ENCODE measurements at regions not wholly inside any gene's neighbourhood (a gene's known extent, or its start where the extent isn't known, plus 50 kb on each side); places are given as distances from the start of the nearest gene placed in this dataset.

DNA sequence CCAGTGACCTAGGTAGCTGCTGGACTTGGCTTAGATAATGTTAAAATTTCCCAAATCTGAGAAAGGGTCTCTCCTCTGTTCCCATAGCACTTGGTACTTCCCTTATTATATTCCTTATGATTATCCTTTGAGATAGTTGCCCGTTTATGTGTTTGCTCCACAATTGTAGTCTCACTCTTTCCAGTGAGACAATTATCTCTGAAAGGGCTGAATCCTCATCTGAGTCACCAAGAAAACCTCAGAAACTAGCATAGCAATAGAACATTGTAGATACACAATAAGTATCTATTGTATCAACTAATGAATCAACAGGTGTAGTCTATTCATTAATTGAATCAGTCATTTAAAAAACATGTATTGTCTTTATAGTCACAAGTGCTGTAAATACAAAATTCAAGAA lies 119.1 kb upstream of the FAR2 start:
- no peaks in the 10 kb centered on the region for H3K36me3 ChIP-seq (ENCODE audit: control insufficient read depth in 2 of 2, insufficient read depth in 1 of 2, low read length in 2 of 2)
- no peak overlapping the region for H3K27ac ChIP-seq (ENCODE audit: extremely low read depth, low read depth, low read length)
- ChIA-PET CTCF (no interaction called here), POLR2A (no interaction called here)
- no peak for TF ChIP-seq ZNF146 (tag by site-specific recombination; IDR thresholded peaks at IDR 0.05)
- peak; percentile 58 for TF ChIP-seq SCRT2 (tag by site-specific recombination; IDR thresholded peaks at IDR 0.05)
- TF ChIP-seq, protein P1, sequence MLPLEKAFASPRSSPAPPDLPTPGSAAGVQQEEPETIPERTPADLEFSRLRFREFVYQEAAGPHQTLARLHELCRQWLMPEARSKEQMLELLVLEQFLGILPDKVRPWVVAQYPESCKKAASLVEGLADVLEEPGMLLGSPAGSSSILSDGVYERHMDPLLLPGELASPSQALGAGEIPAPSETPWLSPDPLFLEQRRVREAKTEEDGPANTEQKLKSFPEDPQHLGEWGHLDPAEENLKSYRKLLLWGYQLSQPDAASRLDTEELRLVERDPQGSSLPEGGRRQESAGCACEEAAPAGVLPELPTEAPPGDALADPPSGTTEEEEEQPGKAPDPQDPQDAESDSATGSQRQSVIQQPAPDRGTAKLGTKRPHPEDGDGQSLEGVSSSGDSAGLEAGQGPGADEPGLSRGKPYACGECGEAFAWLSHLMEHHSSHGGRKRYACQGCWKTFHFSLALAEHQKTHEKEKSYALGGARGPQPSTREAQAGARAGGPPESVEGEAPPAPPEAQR (tag by site-specific recombination; IDR thresholded peaks at IDR 0.05): no peak
- no peak for TF ChIP-seq ZNF133 (tag by site-specific recombination; IDR thresholded peaks at IDR 0.05)
- no peak for TF ChIP-seq ZNF416 (tag by site-specific recombination; IDR thresholded peaks at IDR 0.05)
- TF ChIP-seq, protein P2, sequence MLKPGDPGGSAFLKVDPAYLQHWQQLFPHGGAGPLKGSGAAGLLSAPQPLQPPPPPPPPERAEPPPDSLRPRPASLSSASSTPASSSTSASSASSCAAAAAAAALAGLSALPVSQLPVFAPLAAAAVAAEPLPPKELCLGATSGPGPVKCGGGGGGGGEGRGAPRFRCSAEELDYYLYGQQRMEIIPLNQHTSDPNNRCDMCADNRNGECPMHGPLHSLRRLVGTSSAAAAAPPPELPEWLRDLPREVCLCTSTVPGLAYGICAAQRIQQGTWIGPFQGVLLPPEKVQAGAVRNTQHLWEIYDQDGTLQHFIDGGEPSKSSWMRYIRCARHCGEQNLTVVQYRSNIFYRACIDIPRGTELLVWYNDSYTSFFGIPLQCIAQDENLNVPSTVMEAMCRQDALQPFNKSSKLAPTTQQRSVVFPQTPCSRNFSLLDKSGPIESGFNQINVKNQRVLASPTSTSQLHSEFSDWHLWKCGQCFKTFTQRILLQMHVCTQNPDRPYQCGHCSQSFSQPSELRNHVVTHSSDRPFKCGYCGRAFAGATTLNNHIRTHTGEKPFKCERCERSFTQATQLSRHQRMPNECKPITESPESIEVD (tag by site-specific recombination; IDR thresholded peaks at IDR 0.05): no peak
- no peaks in the 10 kb centered on the region for H3K4me1 ChIP-seq (ENCODE audit: control insufficient read depth, insufficient read depth, low read length)
- no peaks in the 10 kb centered on the region for H3K9me3 ChIP-seq (ENCODE audit: control insufficient read depth, insufficient read depth, low read depth, low read length)
- H3K4me3 ChIP-seq (ENCODE audit: low read depth, low read length): no peak overlapping the region

GRCh38 chr12:29032446-29032845 lies 116.6 kb upstream of the FAR2 start:
- Histone ChIP-seq H3K27ac (ENCODE audit: extremely low read depth, low read depth, low read length) (no peak overlapping the region), H3K4me1 (ENCODE audit: control insufficient read depth, insufficient read depth, low read length) (no peaks in the 10 kb centered on the region), H3K4me3 (ENCODE audit: low read depth, low read length) (no peak overlapping the region), H3K36me3 (ENCODE audit: control insufficient read depth in 2 of 2, insufficient read depth in 1 of 2, low read length in 2 of 2) (no peaks in the 10 kb centered on the region), H3K9me3 (ENCODE audit: control insufficient read depth, insufficient read depth, low read depth, low read length) (no peaks in the 10 kb centered on the region)
- ChIA-PET POLR2A (interaction anchor here (0.6 kb wide), 1 partner anchor 19 kb away, joined by 4 read pairs; no protein-coding TSS in a partner anchor), CTCF (no interaction called here)
- no peak for TF ChIP-seq ZNF140 (tag by site-specific recombination; IDR thresholded peaks at IDR 0.05)
- TF ChIP-seq, protein P3, sequence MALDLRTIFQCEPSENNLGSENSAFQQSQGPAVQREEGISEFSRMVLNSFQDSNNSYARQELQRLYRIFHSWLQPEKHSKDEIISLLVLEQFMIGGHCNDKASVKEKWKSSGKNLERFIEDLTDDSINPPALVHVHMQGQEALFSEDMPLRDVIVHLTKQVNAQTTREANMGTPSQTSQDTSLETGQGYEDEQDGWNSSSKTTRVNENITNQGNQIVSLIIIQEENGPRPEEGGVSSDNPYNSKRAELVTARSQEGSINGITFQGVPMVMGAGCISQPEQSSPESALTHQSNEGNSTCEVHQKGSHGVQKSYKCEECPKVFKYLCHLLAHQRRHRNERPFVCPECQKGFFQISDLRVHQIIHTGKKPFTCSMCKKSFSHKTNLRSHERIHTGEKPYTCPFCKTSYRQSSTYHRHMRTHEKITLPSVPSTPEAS (tag by site-specific recombination; IDR thresholded peaks at IDR 0.05): no peak
- no peak for TF ChIP-seq ZNF610 (tag by site-specific recombination; IDR thresholded peaks at IDR 0.05; ENCODE audit: borderline replicate concordance)
- TF ChIP-seq EGR2 (tag by site-specific recombination; IDR thresholded peaks at IDR 0.05; ENCODE audit: low read depth): no peak
- TF ChIP-seq ZNF202 (tag by site-specific recombination; IDR thresholded peaks at IDR 0.05; ENCODE audit: borderline replicate concordance): no peak
- no peak for TF ChIP-seq BCL11A (tag by site-specific recombination; IDR thresholded peaks at IDR 0.05; ENCODE audit: low read depth)

- no peak overlapping the region for H3K27ac ChIP-seq (ENCODE audit: extremely low read depth, low read depth, low read length)
- no peaks in the 10 kb centered on the region for H3K4me1 ChIP-seq (ENCODE audit: control insufficient read depth, insufficient read depth, low read length)
- no peak overlapping the region for H3K4me3 ChIP-seq (ENCODE audit: low read depth, low read length)
- no peaks in the 10 kb centered on the region for H3K36me3 ChIP-seq (ENCODE audit: control insufficient read depth in 2 of 2, insufficient read depth in 1 of 2, low read length in 2 of 2)
- TF ChIP-seq, protein P4, sequence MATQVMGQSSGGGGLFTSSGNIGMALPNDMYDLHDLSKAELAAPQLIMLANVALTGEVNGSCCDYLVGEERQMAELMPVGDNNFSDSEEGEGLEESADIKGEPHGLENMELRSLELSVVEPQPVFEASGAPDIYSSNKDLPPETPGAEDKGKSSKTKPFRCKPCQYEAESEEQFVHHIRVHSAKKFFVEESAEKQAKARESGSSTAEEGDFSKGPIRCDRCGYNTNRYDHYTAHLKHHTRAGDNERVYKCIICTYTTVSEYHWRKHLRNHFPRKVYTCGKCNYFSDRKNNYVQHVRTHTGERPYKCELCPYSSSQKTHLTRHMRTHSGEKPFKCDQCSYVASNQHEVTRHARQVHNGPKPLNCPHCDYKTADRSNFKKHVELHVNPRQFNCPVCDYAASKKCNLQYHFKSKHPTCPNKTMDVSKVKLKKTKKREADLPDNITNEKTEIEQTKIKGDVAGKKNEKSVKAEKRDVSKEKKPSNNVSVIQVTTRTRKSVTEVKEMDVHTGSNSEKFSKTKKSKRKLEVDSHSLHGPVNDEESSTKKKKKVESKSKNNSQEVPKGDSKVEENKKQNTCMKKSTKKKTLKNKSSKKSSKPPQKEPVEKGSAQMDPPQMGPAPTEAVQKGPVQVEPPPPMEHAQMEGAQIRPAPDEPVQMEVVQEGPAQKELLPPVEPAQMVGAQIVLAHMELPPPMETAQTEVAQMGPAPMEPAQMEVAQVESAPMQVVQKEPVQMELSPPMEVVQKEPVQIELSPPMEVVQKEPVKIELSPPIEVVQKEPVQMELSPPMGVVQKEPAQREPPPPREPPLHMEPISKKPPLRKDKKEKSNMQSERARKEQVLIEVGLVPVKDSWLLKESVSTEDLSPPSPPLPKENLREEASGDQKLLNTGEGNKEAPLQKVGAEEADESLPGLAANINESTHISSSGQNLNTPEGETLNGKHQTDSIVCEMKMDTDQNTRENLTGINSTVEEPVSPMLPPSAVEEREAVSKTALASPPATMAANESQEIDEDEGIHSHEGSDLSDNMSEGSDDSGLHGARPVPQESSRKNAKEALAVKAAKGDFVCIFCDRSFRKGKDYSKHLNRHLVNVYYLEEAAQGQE (tag by site-specific recombination; IDR thresholded peaks at IDR 0.05): no peak
- TF ChIP-seq OSR2 (tag by site-specific recombination; IDR thresholded peaks at IDR 0.05) (no peak), ZNF239 (tag by site-specific recombination; IDR thresholded peaks at IDR 0.05) (no peak), ZFP3 (tag by site-specific recombination; IDR thresholded peaks at IDR 0.05; ENCODE audit: low read depth) (no peak), ZNF404 (tag by site-specific recombination; IDR thresholded peaks at IDR 0.05) (no peak), ZNF121 (tag by site-specific recombination; IDR thresholded peaks at IDR 0.05) (no peak), ZFP37 (tag by site-specific recombination; IDR thresholded peaks at IDR 0.05) (no peak)
- CTCF ChIA-PET: no interaction called here
- POLR2A ChIA-PET: no interaction called here
- H3K9me3 ChIP-seq (ENCODE audit: control insufficient read depth, insufficient read depth, low read depth, low read length): no peaks in the 10 kb centered on the region
Measured at GRCh38 chr12:29033519-29033918, 115.6 kb upstream of the FAR2 start.

All from HEK293 (cell line).